Head of caudate nucleus (tissue), 42 donors: ENCODE measurements at regions not wholly inside any gene's neighbourhood (a gene's known extent, or its start where the extent isn't known, plus 50 kb on each side); places are given as distances from the start of the nearest gene placed in this dataset.
"Not testable (repeated sequence)": the region's sequence is repeated elsewhere in the genome, so short reads cannot be mapped to it uniquely, and the experiment has no call there.

Experiments
- DNase-seq, 42 donors: peaks; one replicate each; pipeline versions ENCODE4 v3.0.0 to v3.0.0-alpha.2; 2020 to 2021; ENCODE audit warnings: mixed read lengths in 7 of 42
- intact Hi-C: fragments of 100-400 bp; cut with DNase I; formaldehyde crosslinking; loops from one replicate; pipeline ENCODE4 v1.15.0; 2022

DNA sequence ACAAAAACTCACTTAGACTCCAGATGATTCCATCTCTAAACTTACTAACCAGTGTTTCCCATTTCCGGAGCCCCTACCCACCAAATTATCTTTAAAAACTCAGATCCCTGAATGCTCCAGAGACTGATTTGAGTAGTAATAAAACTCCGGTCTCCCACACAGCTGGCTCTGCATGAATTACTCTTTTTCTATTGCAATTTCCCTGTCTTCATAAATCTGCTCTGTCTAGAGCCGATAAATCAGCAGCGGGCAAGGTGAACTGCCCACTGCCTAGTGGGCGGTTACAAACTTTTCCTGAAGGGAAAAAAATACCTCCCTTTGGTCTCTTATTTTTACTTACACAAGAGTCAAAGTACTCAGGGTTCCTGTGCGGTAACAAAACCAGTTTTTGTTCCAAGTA lies 624.4 kb upstream of the RORB start:
- intact Hi-C loops, result no loop called here
- no peak for DNase-seq

DNA sequence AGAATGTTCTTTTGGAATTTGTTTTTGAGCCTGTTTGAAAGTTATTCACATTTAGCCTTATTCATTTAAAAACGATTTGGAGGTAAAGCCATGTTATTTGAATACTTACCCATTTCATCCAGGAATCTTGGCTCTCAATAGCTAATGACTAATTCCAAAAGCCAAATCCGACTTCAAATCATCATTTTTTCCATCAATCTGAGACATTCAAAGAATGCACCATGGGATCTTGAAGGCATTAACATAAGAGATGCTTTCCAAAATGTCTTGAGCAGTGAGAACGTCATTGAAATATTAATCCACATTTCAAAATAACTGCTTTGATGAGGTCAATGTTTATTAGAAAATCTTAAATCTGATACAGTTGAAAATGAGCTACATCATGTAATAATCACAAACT lies 617.0 kb upstream of the RORB start:
- intact Hi-C loops, result no loop called here
- DNase-seq, result no peak

DNA sequence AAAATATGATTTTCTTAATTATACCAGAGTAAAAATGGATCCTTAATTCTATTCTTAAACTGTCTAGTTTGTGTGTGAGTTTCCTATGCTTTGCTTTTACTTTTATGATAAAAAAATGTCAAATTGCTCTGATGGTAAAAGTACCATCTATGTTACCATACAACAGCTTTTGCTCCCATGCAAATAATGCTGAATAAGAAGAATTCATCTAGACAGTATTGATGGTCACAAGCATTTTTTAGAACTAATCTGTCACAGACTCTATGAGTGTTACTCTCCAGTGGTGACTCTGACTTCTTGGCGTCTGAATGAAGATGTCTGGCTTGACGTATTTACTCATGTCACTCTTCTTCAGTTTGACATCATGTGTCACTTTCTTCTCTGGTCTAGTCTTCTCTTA lies 608.1 kb upstream of the RORB start:
- intact Hi-C loops, result no loop called here
- no peak for DNase-seq

DNA sequence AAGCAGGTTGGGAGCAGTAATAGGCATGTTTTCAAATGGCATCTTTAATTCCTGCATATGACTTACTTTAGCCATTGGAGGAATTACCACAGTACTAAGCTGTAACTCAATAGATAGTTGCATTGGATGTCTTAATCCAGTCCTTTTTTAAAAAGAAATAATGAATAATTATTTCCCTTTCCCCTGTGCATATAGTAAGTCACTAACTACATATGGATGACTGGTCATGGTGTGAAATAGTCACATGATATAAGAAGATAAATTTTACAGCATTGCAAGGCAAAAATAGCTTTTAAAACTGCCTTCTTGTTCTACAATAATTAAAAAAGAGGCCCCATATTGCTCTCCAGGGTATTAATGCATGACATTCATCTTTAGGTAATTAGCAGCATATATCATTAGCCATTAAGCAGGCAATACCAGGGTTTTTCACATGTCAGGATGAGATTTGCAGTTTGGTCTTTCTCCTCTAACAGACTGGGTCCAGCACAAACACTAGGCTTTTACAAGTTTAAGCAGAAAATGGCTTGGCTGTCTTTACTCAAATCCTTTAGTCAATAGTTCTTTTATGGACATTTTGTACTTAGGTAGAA lies 606.4 kb upstream of the RORB start:
- DNase-seq, result no peak
- intact Hi-C loops, result no loop called here

DNA sequence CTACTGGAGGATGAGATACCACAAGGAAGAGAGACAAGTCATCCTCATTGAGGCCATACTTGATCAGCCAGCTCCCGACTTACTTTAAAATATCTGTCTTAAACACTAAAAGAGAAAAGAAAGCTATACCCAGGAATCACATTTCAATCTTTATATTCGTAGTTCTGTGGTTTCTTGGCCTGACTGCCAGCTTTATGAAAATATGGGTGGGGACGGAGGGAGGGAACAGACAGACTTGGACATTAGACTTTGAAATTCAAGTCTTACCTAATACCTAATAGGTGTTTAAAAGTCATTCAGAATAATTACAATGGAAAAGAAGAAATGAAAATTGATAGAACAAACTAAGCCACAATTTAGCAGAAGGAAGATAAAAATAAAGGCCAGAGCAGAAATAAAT lies 604.8 kb upstream of the RORB start:
- DNase-seq, result no peak
- intact Hi-C loops, result no loop called here

DNA sequence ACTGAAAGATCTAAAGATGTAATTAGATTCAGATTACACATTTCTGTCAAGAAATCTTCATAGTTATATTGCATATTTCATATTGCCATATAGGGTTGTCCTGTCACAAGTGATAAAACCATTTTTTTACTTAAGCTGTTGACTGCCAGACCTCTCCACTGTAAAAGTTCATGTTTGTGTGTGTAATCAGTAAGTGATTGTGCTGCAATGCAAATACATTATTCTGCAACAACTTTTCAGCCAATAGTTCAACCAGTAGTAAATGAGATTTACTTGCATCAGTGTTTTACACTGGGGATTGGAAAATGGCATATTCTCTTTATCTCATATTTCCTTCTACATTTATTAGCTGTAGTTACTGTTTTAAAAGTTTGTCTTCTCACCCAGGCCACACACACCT lies 603.9 kb upstream of the RORB start:
- DNase-seq, result no peak
- intact Hi-C loops, result no loop called here

DNA sequence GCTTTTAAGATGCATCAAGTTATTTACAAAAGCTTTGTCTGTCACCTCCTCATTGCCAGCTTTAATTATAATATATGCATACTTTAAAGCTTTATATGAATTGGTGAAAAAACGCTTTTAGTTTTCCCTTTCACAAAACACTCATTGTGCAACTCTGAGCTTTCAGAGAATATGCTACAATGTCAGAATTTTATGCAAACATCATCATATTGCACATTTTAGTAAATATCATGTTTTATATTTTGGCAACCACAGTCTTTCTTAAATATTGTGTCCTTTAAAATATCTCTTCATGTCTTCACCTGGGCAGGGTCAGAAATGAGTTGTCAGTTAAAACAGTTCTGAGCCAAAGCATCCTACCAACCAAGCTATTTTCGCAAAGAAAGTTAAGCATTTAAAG lies 601.1 kb upstream of the RORB start:
- intact Hi-C loops, result no loop called here
- DNase-seq, result no peak

DNA sequence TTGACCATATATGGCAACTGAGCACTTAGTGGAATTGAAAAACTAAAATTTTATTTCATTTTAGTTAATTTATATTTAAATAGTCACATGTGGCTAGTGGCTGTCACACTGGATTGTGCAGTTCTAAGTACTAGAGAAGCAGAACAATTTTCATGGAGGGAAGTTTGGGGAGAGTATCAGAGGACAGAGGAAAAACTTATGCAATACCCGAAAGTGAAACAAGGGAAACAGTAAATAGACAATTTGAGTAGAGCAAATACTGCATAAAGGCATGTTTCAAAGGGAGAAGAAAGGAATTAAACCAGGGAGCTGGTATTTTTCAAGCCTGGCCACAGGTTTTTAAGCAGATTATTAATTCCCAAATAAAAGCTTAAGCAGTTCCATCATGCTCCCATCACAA lies 590.5 kb upstream of the RORB start:
- DNase-seq, result no peak
- intact Hi-C loops, result no loop called here

DNA sequence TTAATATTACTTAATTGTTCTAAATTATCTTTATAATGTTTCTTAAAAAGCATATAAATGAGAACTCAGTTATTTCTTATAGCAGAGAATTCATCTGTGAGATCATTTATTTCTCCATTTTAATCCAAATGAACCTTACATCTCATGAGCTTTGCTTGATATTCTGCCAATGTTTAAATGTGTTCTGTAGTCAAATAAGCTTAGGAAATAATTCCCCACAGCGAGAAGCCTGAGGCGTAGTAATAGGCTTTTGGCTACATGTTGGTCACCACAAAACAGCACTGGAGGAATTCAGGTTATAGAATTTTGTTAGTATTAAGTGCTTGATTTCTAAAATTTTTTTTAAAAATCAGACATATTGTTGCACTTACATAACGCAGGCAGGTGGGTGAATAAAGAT lies 585.3 kb upstream of the RORB start:
- no peak for DNase-seq
- intact Hi-C loops, result no loop called here

DNA sequence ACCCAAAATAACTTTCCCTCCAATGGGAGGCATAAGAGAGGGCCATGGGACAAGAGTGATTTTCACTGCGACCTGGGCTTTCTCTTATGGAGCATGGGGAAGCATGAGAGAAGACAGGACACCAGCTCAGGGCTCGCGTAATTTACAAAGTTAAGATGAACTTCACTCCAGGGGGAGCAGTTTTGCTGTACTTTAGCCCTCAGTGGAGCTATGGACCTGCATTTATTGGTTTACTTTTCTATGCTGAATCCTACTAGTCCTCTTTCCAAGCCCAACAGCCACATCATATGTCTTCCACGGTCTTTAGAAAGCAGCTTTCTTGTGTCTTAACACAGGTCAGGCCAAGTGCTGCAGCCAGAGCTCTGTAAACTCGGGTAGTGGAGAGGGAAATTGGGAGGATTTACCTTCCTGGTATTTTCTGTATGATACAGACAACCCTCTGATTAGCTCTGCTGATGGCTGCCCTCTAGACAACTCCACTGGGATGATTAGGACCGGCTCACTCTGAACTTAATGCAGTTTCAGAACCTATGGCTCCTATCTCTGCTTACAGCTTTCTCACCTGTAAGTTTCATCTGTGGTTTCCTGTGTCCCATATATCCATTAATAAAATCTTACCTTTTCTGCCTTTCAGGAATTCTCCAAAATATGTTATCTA lies 581.0 kb upstream of the RORB start:
- intact Hi-C loops, result no loop called here
- DNase-seq, result peak in 4 of 42 donors; percentile 1 to 43 (median 2)

DNA sequence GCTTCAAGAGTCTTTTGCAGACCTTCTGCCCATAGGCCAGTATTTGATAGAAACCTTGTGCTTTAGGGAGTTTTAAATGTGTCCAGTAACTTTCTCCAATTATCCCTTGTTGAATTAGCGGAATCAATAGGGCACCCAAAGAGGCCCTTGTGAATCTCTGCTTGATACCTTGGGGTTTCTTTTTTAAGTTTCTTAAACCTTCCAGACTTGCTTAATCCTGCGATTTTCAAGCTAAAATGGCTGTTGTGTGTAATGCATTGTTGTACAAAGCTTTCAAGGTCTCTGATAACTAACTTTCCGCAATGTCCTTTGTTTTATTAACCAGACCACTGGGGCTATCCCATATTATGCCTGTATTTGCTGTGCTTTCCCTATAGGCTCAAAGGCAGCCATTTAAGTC lies 577.4 kb upstream of the RORB start:
- DNase-seq, result no peak
- intact Hi-C loops, result no loop called here

DNA sequence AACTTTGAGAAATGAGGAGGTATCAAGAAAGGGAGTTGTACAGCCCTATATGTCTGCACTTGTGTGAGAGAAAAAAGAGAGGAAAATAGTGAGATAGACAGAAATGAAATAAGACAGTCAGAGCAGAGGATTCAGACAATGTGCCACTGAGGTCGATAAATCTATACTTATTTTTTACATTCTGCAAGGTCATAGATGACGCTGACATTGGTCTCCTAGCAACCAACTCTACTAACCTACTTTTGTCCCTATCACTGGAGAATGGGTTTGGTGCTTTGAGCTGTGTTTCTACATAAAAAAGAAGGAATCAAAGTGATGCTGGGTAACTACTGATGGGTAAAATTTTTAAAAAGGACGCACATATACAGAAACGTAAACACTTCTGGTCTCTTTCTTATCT lies 573.3 kb upstream of the RORB start:
- intact Hi-C loops, result no loop called here
- no peak for DNase-seq

DNA sequence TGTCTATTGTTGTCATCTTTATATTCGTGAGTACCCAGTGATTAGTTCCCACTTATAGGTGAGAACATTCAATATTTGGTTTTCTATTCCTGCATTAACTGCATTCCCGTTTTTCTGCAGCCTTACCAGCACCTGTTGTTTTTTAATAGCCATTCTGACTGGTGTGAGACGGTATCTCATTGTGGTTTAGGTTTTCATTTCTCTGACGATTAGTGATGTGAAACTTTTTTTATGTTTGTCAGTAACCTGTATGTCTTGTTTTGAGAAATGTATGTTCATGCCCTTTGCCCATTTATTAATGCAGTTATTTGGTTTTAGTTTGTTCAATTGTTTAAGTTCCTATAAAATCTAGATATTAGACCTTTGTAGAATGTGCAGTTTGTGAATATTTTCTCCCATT lies 546.0 kb upstream of the RORB start:
- no peak for DNase-seq
- intact Hi-C loops, result no loop called here

DNA sequence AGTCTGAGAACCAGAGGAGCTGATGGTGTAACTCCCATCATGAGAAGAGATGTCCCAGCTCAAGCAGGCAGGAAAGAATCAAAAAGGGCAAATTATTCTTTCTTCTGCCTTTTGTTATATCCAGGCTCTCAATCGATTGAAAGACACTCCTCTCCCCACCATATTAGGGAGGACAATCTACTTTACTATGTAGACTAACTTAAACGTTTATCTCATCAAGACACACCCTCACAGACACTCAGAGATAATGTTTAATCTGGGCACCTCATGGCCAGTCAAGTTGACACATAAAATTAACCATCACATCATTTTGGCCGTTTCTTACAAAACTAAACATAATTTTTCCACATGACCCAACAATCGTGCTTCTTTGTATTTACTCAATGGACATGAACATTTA lies 534.3 kb upstream of the RORB start:
- intact Hi-C loops, result no loop called here
- DNase-seq, result no peak

DNA sequence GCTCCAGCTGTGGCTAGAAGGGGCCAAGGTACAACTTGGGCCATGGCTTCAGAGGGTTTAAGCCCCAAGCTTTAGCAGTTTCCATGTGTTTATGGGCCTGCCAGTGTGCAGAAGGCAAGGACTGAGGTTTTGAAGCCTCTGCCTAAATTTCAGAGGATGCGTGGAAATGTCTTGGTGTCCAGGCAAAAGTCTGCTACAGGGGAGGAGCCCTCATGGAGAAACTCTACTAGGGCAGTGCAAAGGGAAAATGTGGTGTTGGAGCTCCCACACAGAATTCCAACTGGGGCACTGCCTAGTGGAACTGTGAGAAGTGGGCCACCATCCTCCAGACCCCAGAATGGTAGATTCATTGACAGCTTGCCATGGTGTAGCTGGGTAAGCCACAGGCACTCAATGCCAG lies 527.2 kb upstream of the RORB start:
- intact Hi-C loops, result no loop called here
- no peak for DNase-seq

DNA sequence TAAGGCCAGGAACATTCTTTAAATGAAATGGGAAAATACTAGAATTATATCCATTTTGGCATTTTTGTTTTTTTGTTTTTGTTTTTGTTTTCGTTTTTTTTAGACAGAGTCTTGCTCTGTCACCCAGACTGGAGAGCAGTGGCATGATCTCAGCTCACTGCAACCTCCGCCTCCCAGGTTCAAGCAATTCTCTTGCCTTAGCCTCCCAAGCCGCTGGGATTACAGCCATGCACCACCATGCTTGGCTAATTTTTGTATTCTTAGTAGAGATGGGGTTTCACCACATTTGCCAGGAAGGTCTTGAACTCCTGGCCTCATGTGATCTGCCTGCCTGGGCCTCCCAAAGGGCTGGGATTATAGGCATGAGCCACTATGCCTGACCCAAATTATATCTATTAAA lies 520.7 kb upstream of the RORB start:
- intact Hi-C loops, DNase-seq: not testable (repeated sequence)

DNA sequence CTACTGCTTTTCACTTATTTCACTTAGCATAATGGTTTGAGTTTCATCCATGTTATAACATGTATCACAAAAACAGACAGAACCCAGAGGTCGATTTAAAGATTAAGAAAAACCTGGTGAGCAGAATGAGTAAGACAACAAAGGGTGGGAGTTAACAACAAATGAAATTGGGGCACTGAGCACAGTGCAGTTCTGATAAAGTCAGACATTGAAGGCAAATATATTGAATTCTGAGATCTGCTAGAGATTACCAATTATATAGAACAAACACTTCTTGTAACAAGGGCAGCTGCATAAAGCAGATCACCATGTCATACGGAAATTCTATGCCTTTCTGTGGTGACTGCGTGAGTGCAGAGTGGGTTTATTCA lies 517.3 kb upstream of the RORB start:
- intact Hi-C loops, result no loop called here

DNA sequence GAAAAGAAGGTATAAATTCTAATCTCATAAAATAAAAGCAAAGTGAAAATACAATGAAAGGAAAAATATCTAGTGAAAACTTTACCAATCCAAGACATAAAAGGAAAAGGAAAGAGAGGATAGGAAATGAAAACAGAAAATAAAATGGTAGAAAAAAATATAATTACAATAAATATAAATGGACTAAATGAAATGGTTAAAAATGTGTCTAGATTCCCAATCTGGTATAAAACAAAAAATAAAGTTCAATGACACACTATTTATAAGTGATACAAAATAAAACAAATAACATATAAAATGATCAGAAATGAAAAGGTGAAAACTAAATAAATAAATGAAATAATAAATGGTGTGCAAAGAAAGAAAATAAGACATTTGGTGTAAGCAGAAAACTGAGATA lies 516.4 kb upstream of the RORB start:
- no peak for DNase-seq
- intact Hi-C loops, result no loop called here

More for the DNA sequence above, 517.3 kb upstream of the RORB start:
- no peak for DNase-seq

DNA sequence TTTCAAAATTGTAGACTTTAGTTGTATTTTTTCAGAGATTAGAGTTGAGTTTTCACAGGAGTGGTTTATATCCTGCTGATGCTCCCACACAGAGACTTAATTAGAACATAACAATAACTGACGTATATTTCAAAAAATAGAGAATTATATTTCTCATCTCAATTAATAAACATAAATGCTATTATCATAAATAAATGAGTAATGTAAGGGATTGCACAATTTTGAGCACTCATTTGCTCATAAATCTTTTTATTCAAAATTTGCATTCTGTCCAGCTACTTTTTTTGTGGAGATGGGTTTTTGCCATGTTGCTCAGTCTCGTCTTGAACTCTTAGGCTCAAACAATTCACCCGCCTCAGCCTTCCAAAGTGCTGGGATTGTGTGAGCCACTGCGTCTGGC lies 515.7 kb upstream of the RORB start:
- DNase-seq, result no peak
- intact Hi-C loops, result no loop called here

DNA sequence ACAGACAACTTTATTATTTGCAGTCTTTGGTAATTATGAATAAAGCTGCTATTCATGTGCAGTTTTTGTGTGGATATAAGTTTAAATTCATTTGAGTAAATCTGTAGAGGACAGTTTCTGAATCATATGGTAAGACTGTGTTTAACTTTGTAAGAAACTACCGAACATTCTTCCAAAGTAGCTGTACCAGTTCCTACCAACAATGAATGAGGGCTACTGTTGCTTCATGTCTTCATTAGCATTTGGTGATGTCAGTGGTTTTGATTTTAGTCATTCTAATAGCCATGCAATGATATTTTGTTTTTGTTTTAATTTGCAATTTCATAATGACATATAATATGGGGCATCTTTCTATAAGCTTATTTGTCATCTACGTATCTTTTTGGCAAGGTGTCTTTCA lies 501.3 kb upstream of the RORB start:
- DNase-seq, result no peak

DNA sequence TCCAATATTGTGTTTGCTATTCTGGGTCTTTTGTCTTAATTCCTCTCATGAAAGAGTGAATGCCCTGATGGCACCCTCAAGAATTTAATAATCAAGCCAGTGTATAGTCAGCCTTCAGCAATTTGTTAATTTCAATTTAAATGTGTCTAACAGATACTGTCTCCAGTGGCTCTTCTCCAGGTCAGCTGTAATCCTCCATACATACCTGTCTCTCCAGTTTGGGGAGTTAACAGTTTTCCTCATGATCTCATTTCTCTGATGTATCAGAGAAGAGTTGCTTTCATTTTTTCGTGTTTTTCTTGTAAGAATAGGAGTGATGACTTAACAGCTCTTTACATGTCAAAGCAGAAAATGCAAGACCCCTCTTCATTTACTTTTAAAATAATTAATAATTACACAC lies 500.3 kb upstream of the RORB start:
- DNase-seq, result no peak
- intact Hi-C loops, result no loop called here

More for the DNA sequence above, 501.3 kb upstream of the RORB start:
- intact Hi-C loops, result no loop called here

DNA sequence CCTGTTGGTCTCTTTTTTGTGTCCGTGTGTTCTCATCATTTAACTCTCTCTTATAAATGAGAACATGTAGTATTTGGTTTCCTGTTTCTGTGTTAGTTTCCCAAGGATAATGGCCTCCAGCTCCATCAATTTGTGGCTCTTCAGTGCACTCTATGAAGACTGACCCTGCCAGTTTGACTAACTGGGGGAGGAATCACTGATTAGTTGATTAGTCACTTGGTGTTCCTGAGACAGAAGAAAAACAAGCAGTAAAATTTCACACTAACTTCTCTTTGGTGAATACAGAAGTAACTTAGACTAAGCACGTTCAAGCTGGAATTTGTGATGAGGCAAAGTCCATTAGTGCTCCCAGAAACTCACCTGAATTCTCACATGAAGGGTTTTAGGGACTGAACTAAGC lies 495.8 kb upstream of the RORB start:
- DNase-seq, result no peak
- intact Hi-C loops, result no loop called here
